HEK293T (cell line): ENCODE measurements at regions not wholly inside any gene's neighbourhood (a gene's known extent, or its start where the extent isn't known, plus 50 kb on each side); places are given as distances from the start of the nearest gene placed in this dataset.

ENCODE experiments used
- CTCF ChIA-PET: fragments of 350-600 bp; formaldehyde crosslinking; extraction: SDS; loops from one replicate; lab custom pipeline; 2021; ENCODE audit warnings: antibody characterized with exemption, inconsistent platforms; lab: Yijun Ruan, JAX
- POLR2A ChIA-PET: fragments of 350-600 bp; formaldehyde crosslinking; extraction: SDS; loops from one replicate; lab custom pipeline; 2020; ENCODE audit warnings: antibody characterized with exemption, inconsistent platforms; lab: Yijun Ruan, JAX
- DNase-seq: peaks from one replicate; pipeline ENCODE4 v3.0.0; 2012; ENCODE audit warnings: mixed read lengths; ENCODE audit errors: extremely low spot score
- ARNT ChIP-seq: fragments of 450-650 bp; IDR thresholded peaks from 2 replicates; pipeline ENCODE4 v1.6.1; 2017; ENCODE audit warnings: mild to moderate bottlenecking
- BHLHE40 ChIP-seq: fragments of 450-650 bp; IDR thresholded peaks from 2 replicates; pipeline ENCODE4 v1.6.1; 2016; ENCODE audit warnings: mild to moderate bottlenecking, moderate library complexity, borderline replicate concordance
- CTBP1 ChIP-seq: fragments of 450-650 bp; IDR thresholded peaks from 2 replicates; pipeline ENCODE4 v1.6.1; 2016; ENCODE audit warnings: borderline replicate concordance
- ELF4 ChIP-seq: fragments of 450-650 bp; IDR thresholded peaks from 2 replicates; pipeline ENCODE4 v1.6.1; 2017; ENCODE audit warnings: antibody characterized with exemption
- FOXA1 ChIP-seq: fragments of 450-650 bp; IDR thresholded peaks from 2 replicates; pipeline ENCODE4 v1.6.1; 2016; ENCODE audit warnings: mild to moderate bottlenecking
- FOXK2 ChIP-seq: fragments of 450-650 bp; IDR thresholded peaks from 2 replicates; pipeline ENCODE4 v1.6.1; 2016; ENCODE audit warnings: mild to moderate bottlenecking
- FOXM1 ChIP-seq: fragments of 450-650 bp; IDR thresholded peaks from 2 replicates; pipeline ENCODE4 v1.6.1; 2017; ENCODE audit warnings: mild to moderate bottlenecking, borderline replicate concordance
- HDGF ChIP-seq: fragments of 450-650 bp; IDR thresholded peaks from 2 replicates; pipeline ENCODE4 v1.6.1; 2017; ENCODE audit warnings: antibody characterized with exemption, borderline replicate concordance
- L3MBTL2 ChIP-seq: fragments of 450-650 bp; conservative IDR thresholded peaks from 2 replicates; pipeline ENCODE4 v1.6.1; 2016; ENCODE audit warnings: mild to moderate bottlenecking
- LEF1 ChIP-seq: fragments of 450-650 bp; IDR thresholded peaks from 2 replicates; pipeline ENCODE4 v1.6.1; 2017; ENCODE audit warnings: mild to moderate bottlenecking, borderline replicate concordance
- NFRKB ChIP-seq: fragments of 450-650 bp; IDR thresholded peaks from 2 replicates; pipeline ENCODE4 v1.6.1; 2016; ENCODE audit warnings: mild to moderate bottlenecking, moderate library complexity
- PKNOX1 ChIP-seq: fragments of 450-650 bp; IDR thresholded peaks from 2 replicates; pipeline ENCODE4 v1.6.1; 2016
- SP1 ChIP-seq: fragments of 450-650 bp; IDR thresholded peaks from 2 replicates; pipeline ENCODE4 v1.6.1; 2017
- SUZ12 ChIP-seq: fragments of 450-650 bp; IDR thresholded peaks from 2 replicates; pipeline ENCODE4 v1.6.1; 2016; ENCODE audit warnings: mild to moderate bottlenecking
- TARDBP ChIP-seq: fragments of 450-650 bp; IDR thresholded peaks from 2 replicates; pipeline ENCODE4 v1.6.1; 2016
- ZNF384 ChIP-seq: fragments of 450-650 bp; IDR thresholded peaks from 2 replicates; pipeline ENCODE4 v1.6.1; 2016

- CTCF ChIA-PET, result no interaction called here
- DNase-seq, result no peak
- POLR2A ChIA-PET, result no interaction called here
- TF ChIP-seq TARDBP, result no peak
- no peak for TF ChIP-seq FOXM1
- TF ChIP-seq SP1, result no peak
- TF ChIP-seq PKNOX1, result no peak
- no peak for TF ChIP-seq L3MBTL2
- TF ChIP-seq NFRKB, result no peak
- TF ChIP-seq FOXK2, result no peak
- TF ChIP-seq FOXA1, result no peak
- TF ChIP-seq SUZ12, result no peak
- no peak for TF ChIP-seq HDGF
- no peak for TF ChIP-seq ZNF384
- no peak for TF ChIP-seq BHLHE40
- no peak for TF ChIP-seq ARNT
Measured at GRCh38 chr12:56851462-56851861, 82.7 kb downstream of the SDR9C7 start.

GRCh38 chr12:56840922-56841321 lies 77.8 kb downstream of the HSD17B6 start:
- TF ChIP-seq ZNF384 (no peak), HDGF (no peak), SUZ12 (no peak), TARDBP (no peak), LEF1 (no peak), L3MBTL2 (no peak), ELF4 (no peak), ARNT (no peak), NFRKB (no peak), FOXA1 (no peak), FOXK2 (no peak), PKNOX1 (no peak), SP1 (no peak), CTBP1 (no peak)
- ChIA-PET POLR2A (no interaction called here), CTCF (interaction anchor here (1.2 to 1.7 kb wide), 2 partner anchors 161 to 163 kb away, joined by 3 to 4 read pairs; no protein-coding TSS in a partner anchor)
- DNase-seq, result no peak

- no peak for TF ChIP-seq ZNF384
- TF ChIP-seq SUZ12, result no peak
- TF ChIP-seq FOXM1, result no peak
- TF ChIP-seq ARNT, result no peak
- no peak for TF ChIP-seq ELF4
- POLR2A ChIA-PET, result no interaction called here
Measured at GRCh38 chr12:56839915-56840325, 76.8 kb downstream of the HSD17B6 start.

GRCh38 chr12:56839489-56839848 lies 76.3 kb downstream of the HSD17B6 start:
- TF ChIP-seq ELF4, result no peak
- TF ChIP-seq L3MBTL2, result no peak
- no peak for TF ChIP-seq LEF1
- TF ChIP-seq HDGF, result no peak
- no peak for TF ChIP-seq ARNT
- TF ChIP-seq SUZ12, result no peak
- no peak for TF ChIP-seq BHLHE40
- POLR2A ChIA-PET, result no interaction called here
- CTCF ChIA-PET, result interaction anchor here (0.6 to 1.7 kb wide), 4 partner anchors 10 to 162 kb away, joined by 3 to 5 read pairs (median 3); no protein-coding TSS in a partner anchor
- no peak for DNase-seq

More at GRCh38 chr12:56839915-56840325, 76.8 kb downstream of the HSD17B6 start:
- peak; percentile 54 for DNase-seq
- CTCF ChIA-PET, result interaction anchor here (0.6 to 1.7 kb wide), 5 partner anchors 10 to 164 kb away, joined by 3 to 5 read pairs (median 3); no protein-coding TSS in a partner anchor

GRCh38 chr12:56838621-56839488 lies 75.7 kb downstream of the HSD17B6 start:
- DNase-seq, result no peak
- POLR2A ChIA-PET, result no interaction called here
- CTCF ChIA-PET, result no interaction called here
- TF ChIP-seq SUZ12, result no peak
- no peak for TF ChIP-seq FOXM1
- no peak for TF ChIP-seq PKNOX1
- TF ChIP-seq TARDBP, result no peak
- TF ChIP-seq HDGF, result no peak
- TF ChIP-seq L3MBTL2, result no peak
- TF ChIP-seq FOXA1, result no peak
